ENCODE measurements at regions not wholly inside any gene's neighbourhood (a gene's known extent, or its start where the extent isn't known, plus 50 kb on each side); places are given as distances from the start of the nearest gene placed in this dataset.

DNA sequence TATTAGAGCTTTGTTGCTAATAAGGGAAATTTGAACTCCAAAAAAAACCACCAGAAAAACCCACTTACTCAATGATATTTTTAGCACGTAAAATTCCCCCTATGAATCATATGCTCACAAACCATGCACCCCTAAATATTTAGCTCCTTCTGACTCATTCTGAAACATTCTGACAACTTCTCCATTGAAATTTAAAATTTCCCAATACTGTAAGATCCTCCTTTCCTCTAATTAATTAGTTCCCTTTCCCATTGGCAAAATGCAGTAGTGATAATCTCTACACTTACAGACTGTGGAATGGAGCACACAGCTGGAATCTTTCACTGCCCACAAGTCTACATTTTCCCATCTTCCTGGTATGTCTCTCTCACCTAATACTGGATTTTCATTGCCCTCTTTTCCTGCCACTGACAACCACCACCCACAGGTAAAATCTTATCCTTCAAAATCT, 215.8 kb upstream of the ACVR2A start:
- Histone ChIP-seq H3K36me3 (ENCODE audit: insufficient read depth) (no peaks in the 10 kb centered on the region), H3F3A (replicated peaks; ENCODE audit: low read depth) (no peaks in the 10 kb centered on the region), H3K4me3 (no peak overlapping the region), H3K9me2 (ENCODE audit: insufficient read depth) (0 out of 2 replicates have a peak, but pooled peaks cover 21% of the 10 kb centered on the region), H3K27me3 (ENCODE audit: insufficient read depth) (no peaks in the 10 kb centered on the region), H3K4me2 (no peak overlapping the region), H3K27ac (ENCODE audit: low read depth) (no peak overlapping the region), H2AFZ (no peak overlapping the region), H3K4me1 (ENCODE audit: insufficient read depth) (no peaks in the 10 kb centered on the region), H4K20me1 (replicated peaks; ENCODE audit: insufficient read depth) (no peaks in the 10 kb centered on the region), H3K79me2 (replicated peaks; ENCODE audit: insufficient read depth) (no peaks in the 10 kb centered on the region)
- ATAC-seq, result no peak
- H3K27me3 Mint-ChIP-seq (ENCODE audit: insufficient read depth, low read depth, poor library complexity), result peaks cover 2% of the 10 kb centered on the region
- H3K4me1 Mint-ChIP-seq, result no peaks in the 10 kb centered on the region
- no peaks in the 10 kb centered on the region for H3K9me3 Mint-ChIP-seq
- no peak for DNase-seq (ENCODE audit: low spot score)
- H3K4me3 Mint-ChIP-seq, result no peak overlapping the region
- no peaks in the 10 kb centered on the region for H3K36me3 Mint-ChIP-seq (ENCODE audit: low read depth)
- TF ChIP-seq NANOG (IDR thresholded peaks at IDR 0.05; ENCODE audit: borderline replicate concordance), result no peak
- TF ChIP-seq, protein P1, sequence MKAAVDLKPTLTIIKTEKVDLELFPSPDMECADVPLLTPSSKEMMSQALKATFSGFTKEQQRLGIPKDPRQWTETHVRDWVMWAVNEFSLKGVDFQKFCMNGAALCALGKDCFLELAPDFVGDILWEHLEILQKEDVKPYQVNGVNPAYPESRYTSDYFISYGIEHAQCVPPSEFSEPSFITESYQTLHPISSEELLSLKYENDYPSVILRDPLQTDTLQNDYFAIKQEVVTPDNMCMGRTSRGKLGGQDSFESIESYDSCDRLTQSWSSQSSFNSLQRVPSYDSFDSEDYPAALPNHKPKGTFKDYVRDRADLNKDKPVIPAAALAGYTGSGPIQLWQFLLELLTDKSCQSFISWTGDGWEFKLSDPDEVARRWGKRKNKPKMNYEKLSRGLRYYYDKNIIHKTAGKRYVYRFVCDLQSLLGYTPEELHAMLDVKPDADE (IDR thresholded peaks at IDR 0.05), result no peak
- no peak for TF ChIP-seq JUNB (IDR thresholded peaks at IDR 0.05; ENCODE audit: unreplicated experiment)
- no peak for TF ChIP-seq EZH2 (IDR thresholded peaks at IDR 0.05; ENCODE audit: low read depth, unreplicated experiment)
- no peak overlapping the region for H3K27ac Mint-ChIP-seq

DNA sequence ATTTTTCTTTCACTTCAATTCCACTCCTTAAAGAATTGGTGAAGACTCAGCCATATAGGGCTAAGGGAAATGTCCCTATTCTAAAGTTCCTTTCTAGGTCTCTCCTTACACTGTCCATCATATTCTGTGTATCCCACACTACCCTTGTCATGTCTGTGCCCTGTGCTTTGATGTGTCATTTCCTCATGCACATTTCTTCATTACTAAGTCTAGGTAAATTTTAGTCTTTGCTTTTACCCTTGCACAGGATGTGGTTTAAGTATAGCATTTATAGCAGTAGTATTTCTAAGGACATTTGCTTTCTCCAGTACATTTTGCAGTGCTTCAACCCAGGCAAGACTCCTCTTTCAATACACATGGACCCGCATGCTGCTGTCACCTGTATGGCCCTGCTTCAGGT, 221.5 kb upstream of the ACVR2A start:
- no peak for DNase-seq (ENCODE audit: low spot score)
- Histone ChIP-seq H3K36me3 (ENCODE audit: insufficient read depth) (no peaks in the 10 kb centered on the region), H3F3A (replicated peaks; ENCODE audit: low read depth) (no peaks in the 10 kb centered on the region), H3K9me2 (ENCODE audit: insufficient read depth) (0 out of 2 replicates have a peak, but pooled peaks cover 3% of the 10 kb centered on the region), H3K79me2 (replicated peaks; ENCODE audit: insufficient read depth) (no peaks in the 10 kb centered on the region), H3K27ac (ENCODE audit: low read depth) (no peak overlapping the region), H3K4me3 (no peak overlapping the region), H2AFZ (no peak overlapping the region), H3K4me1 (ENCODE audit: insufficient read depth) (no peaks in the 10 kb centered on the region), H4K20me1 (replicated peaks; ENCODE audit: insufficient read depth) (no peaks in the 10 kb centered on the region), H3K4me2 (no peak overlapping the region), H3K27me3 (ENCODE audit: insufficient read depth) (no peaks in the 10 kb centered on the region)
- H3K4me1 Mint-ChIP-seq, result peaks cover 7% of the 10 kb centered on the region; the same call in 2 of the 3 replicates
- ATAC-seq, result no peak
- H3K27me3 Mint-ChIP-seq (ENCODE audit: insufficient read depth, low read depth, poor library complexity), result peaks cover 1% of the 10 kb centered on the region
- TF ChIP-seq, protein P2, sequence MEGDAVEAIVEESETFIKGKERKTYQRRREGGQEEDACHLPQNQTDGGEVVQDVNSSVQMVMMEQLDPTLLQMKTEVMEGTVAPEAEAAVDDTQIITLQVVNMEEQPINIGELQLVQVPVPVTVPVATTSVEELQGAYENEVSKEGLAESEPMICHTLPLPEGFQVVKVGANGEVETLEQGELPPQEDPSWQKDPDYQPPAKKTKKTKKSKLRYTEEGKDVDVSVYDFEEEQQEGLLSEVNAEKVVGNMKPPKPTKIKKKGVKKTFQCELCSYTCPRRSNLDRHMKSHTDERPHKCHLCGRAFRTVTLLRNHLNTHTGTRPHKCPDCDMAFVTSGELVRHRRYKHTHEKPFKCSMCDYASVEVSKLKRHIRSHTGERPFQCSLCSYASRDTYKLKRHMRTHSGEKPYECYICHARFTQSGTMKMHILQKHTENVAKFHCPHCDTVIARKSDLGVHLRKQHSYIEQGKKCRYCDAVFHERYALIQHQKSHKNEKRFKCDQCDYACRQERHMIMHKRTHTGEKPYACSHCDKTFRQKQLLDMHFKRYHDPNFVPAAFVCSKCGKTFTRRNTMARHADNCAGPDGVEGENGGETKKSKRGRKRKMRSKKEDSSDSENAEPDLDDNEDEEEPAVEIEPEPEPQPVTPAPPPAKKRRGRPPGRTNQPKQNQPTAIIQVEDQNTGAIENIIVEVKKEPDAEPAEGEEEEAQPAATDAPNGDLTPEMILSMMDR (conservative IDR thresholded peaks at IDR 0.05; ENCODE audit: low read depth in 2 of 2), result no peak
- TF ChIP-seq CREB1 (CRISPR knock-in tag; IDR thresholded peaks at IDR 0.05; ENCODE audit: low read depth) (no peak), EZH2 (IDR thresholded peaks at IDR 0.05; ENCODE audit: low read depth, unreplicated experiment) (no peak), EZH2phosphoT487 (IDR thresholded peaks at IDR 0.05; ENCODE audit: unreplicated experiment) (no peak)
- H3K36me3 Mint-ChIP-seq (ENCODE audit: low read depth), result no peaks in the 10 kb centered on the region
- no peak overlapping the region for H3K27ac Mint-ChIP-seq
- H3K9me3 Mint-ChIP-seq, result no peaks in the 10 kb centered on the region
- H3K4me3 Mint-ChIP-seq, result no peak overlapping the region

DNA sequence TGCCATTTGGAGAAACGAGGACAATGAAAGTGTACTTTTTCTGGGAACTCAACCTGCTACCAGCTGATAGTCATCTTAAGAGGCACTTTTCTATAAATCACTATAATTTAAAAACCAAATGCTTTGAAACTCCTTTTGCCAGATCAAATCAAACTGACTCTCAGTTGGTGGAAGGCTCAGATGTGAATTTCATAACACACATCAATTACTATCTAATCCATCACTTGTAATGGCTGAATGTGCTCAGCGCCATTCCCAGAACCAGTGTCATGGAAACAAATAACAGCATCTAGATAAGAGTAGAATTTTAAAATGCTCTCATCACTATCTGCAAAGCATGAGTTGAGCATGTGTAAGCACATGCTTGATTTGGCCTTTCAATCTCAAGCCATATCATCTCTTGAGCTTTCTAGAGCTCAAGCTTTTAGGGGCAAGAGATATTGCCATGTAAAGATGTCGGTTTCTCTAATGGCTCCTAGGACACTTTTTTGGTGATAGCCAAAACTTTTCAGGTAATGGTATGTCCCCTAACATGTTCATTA, 223.1 kb upstream of the ACVR2A start:
- Histone ChIP-seq H3K9me2 (ENCODE audit: insufficient read depth) (0 out of 2 replicates have a peak, but pooled peaks cover 3% of the 10 kb centered on the region), H3K4me1 (ENCODE audit: insufficient read depth) (0 out of 2 replicates have a peak, but pooled peaks cover 8% of the 10 kb centered on the region), H4K20me1 (replicated peaks; ENCODE audit: insufficient read depth) (no peaks in the 10 kb centered on the region), H2AFZ (no peak overlapping the region), H3K27ac (ENCODE audit: low read depth) (no peak overlapping the region), H3K79me2 (replicated peaks; ENCODE audit: insufficient read depth) (no peaks in the 10 kb centered on the region), H3F3A (replicated peaks; ENCODE audit: low read depth) (no peaks in the 10 kb centered on the region), H3K4me2 (no peak overlapping the region), H3K4me3 (no peak overlapping the region), H3K27me3 (ENCODE audit: insufficient read depth) (no peaks in the 10 kb centered on the region), H3K36me3 (ENCODE audit: insufficient read depth) (no peaks in the 10 kb centered on the region)
- DNase-seq (ENCODE audit: low spot score) (no peak), ATAC-seq (no peak)
- H3K27me3 Mint-ChIP-seq (ENCODE audit: insufficient read depth, low read depth, poor library complexity), result peaks cover 1% of the 10 kb centered on the region
- no peak overlapping the region for H3K27ac Mint-ChIP-seq
- H3K4me1 Mint-ChIP-seq, result peaks cover 17% of the 10 kb centered on the region
- TF ChIP-seq, protein P2 (conservative IDR thresholded peaks at IDR 0.05; ENCODE audit: low read depth in 2 of 2), result no peak
- no peak for TF ChIP-seq EZH2 (IDR thresholded peaks at IDR 0.05; ENCODE audit: low read depth, unreplicated experiment)
- H3K36me3 Mint-ChIP-seq (ENCODE audit: low read depth), result no peaks in the 10 kb centered on the region
- no peak overlapping the region for H3K4me3 Mint-ChIP-seq
- H3K9me3 Mint-ChIP-seq, result no peaks in the 10 kb centered on the region

Measured in GM23338 (cell line).